IMR-90 (cell line): ENCODE measurements at regions not wholly inside any gene's neighbourhood (a gene's known extent, or its start where the extent isn't known, plus 50 kb on each side); places are given as distances from the start of the nearest gene placed in this dataset.

Experiments
- ATAC-seq: fragments of 200-7000 bp; cut with Tn5 transposase; 2 replicates; pipeline ENCODE4 v1.9.1; 2020; ENCODE audit warnings: low read depth, mild to moderate bottlenecking, moderate library complexity
- BruUV-seq: library from RNA; stranded (reverse); fragments of 400-500 nt; replicated peaks from 2 replicates; lab custom pipeline; 2021; lab: Mats Ljungman, UMichigan
- CTCF ChIA-PET: fragments of 300-600 bp; formaldehyde crosslinking; extraction: SDS; loops from one replicate; lab custom pipeline; 2021; ENCODE audit warnings: antibody characterized with exemption; lab: Yijun Ruan, JAX
- POLR2A ChIA-PET: fragments of 300-600 bp; sonication (Branson Sonifier 250); formaldehyde crosslinking; loops from one replicate; lab custom pipeline; 2022; ENCODE audit warnings: antibody characterized with exemption; ENCODE audit not compliant: unreplicated experiment; lab: Charles Lee
- DNase-seq: peaks from one replicate; pipeline ENCODE4 v3.0.0; 2013
- H2AFZ ChIP-seq: replicated peaks from 2 replicates; pipeline ENCODE3; 2013; ENCODE audit warnings: low read length, mild to moderate bottlenecking; ENCODE audit not compliant: poor library complexity
- H2AK5ac ChIP-seq: 2 replicates; pipeline ENCODE4 v1.6.1; 2013; ENCODE audit warnings: low read depth, low read length, inconsistent platforms
- H2AK9ac ChIP-seq: replicated peaks from 2 replicates; pipeline ENCODE3; 2013; ENCODE audit warnings: mild to moderate bottlenecking, low read depth, low read length, moderate library complexity; ENCODE audit not compliant: poor library complexity
- H2BK120ac ChIP-seq: 2 replicates; pipeline ENCODE4 v1.6.1; 2013; ENCODE audit warnings: low read depth, low read length, inconsistent platforms
- H2BK15ac ChIP-seq: 3 replicates; pipeline ENCODE4 v1.6.1; 2013; ENCODE audit warnings: low read depth, low read length, inconsistent platforms
- H2BK20ac ChIP-seq: 2 replicates; pipeline ENCODE4 v1.6.1; 2013; ENCODE audit warnings: low read depth, mild to moderate bottlenecking, inconsistent platforms, low read length, moderate library complexity
- H2BK5ac ChIP-seq: 2 replicates; pipeline ENCODE4 v1.6.1; 2013; ENCODE audit warnings: mild to moderate bottlenecking, low read depth, low read length, inconsistent platforms; ENCODE audit not compliant: poor library complexity, severe bottlenecking
- H3K14ac ChIP-seq: replicated peaks from 2 replicates; pipeline ENCODE4 v1.6.1; 2013; ENCODE audit warnings: low read depth, low read length, inconsistent platforms
- H3K18ac ChIP-seq: 2 replicates; pipeline ENCODE4 v1.6.1; 2013; ENCODE audit warnings: low read depth, low read length, control low read depth
- H3K23ac ChIP-seq: 2 replicates; pipeline ENCODE4 v1.6.1; 2013; ENCODE audit warnings: low read depth, low read length, inconsistent platforms
- H3K27ac ChIP-seq: 2 replicates; pipeline ENCODE4 v1.5.1; 2013; ENCODE audit warnings: mild to moderate bottlenecking, control low read depth, low read length; ENCODE audit not compliant: insufficient read depth
- H3K27me3 ChIP-seq: 2 replicates; pipeline ENCODE4 v1.6.1; 2013; ENCODE audit warnings: low read length; ENCODE audit not compliant: control insufficient read depth, insufficient read depth
- H3K36me3 ChIP-seq: 2 replicates; pipeline ENCODE4 v1.6.1; 2013; ENCODE audit warnings: low read length, mixed read lengths; ENCODE audit not compliant: control insufficient read depth, insufficient read depth
- H3K4ac ChIP-seq: 2 replicates; pipeline ENCODE4 v1.6.1; 2013; ENCODE audit warnings: low read depth, low read length, inconsistent platforms
- H3K4me1 ChIP-seq: 2 replicates; pipeline ENCODE4 v1.6.1; 2013; ENCODE audit warnings: low read length, mixed read lengths; ENCODE audit not compliant: control insufficient read depth, insufficient read depth
- H3K4me2 ChIP-seq: 2 replicates; pipeline ENCODE4 v1.6.1; 2013; ENCODE audit warnings: low read depth, mild to moderate bottlenecking, control low read depth, low read length, moderate library complexity
- H3K4me3 ChIP-seq: 2 replicates; pipeline ENCODE4 v1.5.1; 2013; ENCODE audit warnings: low read depth, mild to moderate bottlenecking, control low read depth, low read length, moderate library complexity; ENCODE audit not compliant: insufficient read depth
- H3K56ac ChIP-seq: 2 replicates; pipeline ENCODE4 v1.6.1; 2013; ENCODE audit warnings: low read length, inconsistent platforms; ENCODE audit not compliant: insufficient read depth; ENCODE audit errors: extremely low read depth
- H3K79me1 ChIP-seq, 2 experiments: 2 replicates each; pipeline ENCODE4 v1.6.1; 2013; ENCODE audit warnings: low read length in 2 of 2, inconsistent platforms in 1 of 2, low read depth in 1 of 2
- H3K9ac ChIP-seq: 2 replicates; pipeline ENCODE4 v1.6.1; 2013; ENCODE audit warnings: low read depth, low read length, control low read depth
- H3K9me1 ChIP-seq: 2 replicates; pipeline ENCODE4 v1.6.1; 2013; ENCODE audit warnings: low read length, inconsistent platforms; ENCODE audit not compliant: insufficient read depth
- H3K9me3 ChIP-seq: 2 replicates; pipeline ENCODE4 v1.6.1; 2013; ENCODE audit warnings: low read length; ENCODE audit not compliant: control insufficient read depth, insufficient read depth
- H4K20me1 ChIP-seq: 2 replicates; pipeline ENCODE4 v1.6.1; 2013; ENCODE audit warnings: low read length, inconsistent platforms; ENCODE audit not compliant: insufficient read depth
- H4K5ac ChIP-seq: 2 replicates; pipeline ENCODE4 v1.6.1; 2013; ENCODE audit warnings: mild to moderate bottlenecking, low read depth, low read length, control low read depth
- H4K8ac ChIP-seq, 2 experiments: 2 replicates each; pipeline ENCODE4 v1.6.1; 2013; ENCODE audit warnings: low read depth in 2 of 2, low read length in 2 of 2, control low read depth in 1 of 2, inconsistent platforms in 1 of 2
- H4K91ac ChIP-seq: 2 replicates; pipeline ENCODE4 v1.6.1; 2013; ENCODE audit warnings: low read depth, low read length, inconsistent platforms; ENCODE audit not compliant: insufficient read depth
- FOS ChIP-seq: fragments of 150-350 bp; IDR thresholded peaks from 2 replicates; pipeline ENCODE4 v1.6.1; 2016; ENCODE audit warnings: low read depth, low read length
- MAZ ChIP-seq: IDR thresholded peaks from 2 replicates; pipeline ENCODE4 v1.6.1; 2012; ENCODE audit warnings: low read depth, mild to moderate bottlenecking, low read length, improper control_type of control experiment, moderate library complexity, borderline replicate concordance
- SMC3 ChIP-seq: fragments of 150-350 bp; IDR thresholded peaks from 2 replicates; pipeline ENCODE4 v1.6.1; 2016; ENCODE audit warnings: low read depth, mild to moderate bottlenecking, antibody characterized with exemption, low read length, moderate library complexity
- WGBS, 2 experiments: methylation state at CpG; one replicate each; pipeline versions ENCODE4 v1.1.5 to v1.1.7; 2013; ENCODE audit warnings: missing lambda C conversion rate in 2 of 2; ENCODE audit not compliant: insufficient read length in 1 of 2; ENCODE audit errors: extremely low coverage in 2 of 2; 5-methylcytosine and 5-hydroxymethylcytosine counted together
- dilution Hi-C: fragments of 300-500 bp; cut with HindIII; formaldehyde crosslinking; loops from one replicate; pipeline ENCODE4 v1.14.3; 2018; ENCODE audit warnings: low sequenced_read_pairs; ENCODE audit not compliant: unreplicated experiment
- in situ Hi-C: fragments of 300-500 bp; cut with MboI; formaldehyde crosslinking; loops from 3 replicates; pipeline ENCODE4 v1.14.3; 2019; ENCODE audit warnings: low sequenced_read_pairs, inconsistent platforms, mixed read lengths
- intact Hi-C: fragments of 100-400 bp; cut with micrococcal nuclease; formaldehyde crosslinking; loops from 2 replicates; pipeline ENCODE4 v1.10.0; 2022
- TF ChIP-seq, protein P1 (sequence below): fragments of 150-350 bp; IDR thresholded peaks from 2 replicates; pipeline ENCODE4 v1.6.1; 2016; ENCODE audit warnings: low read depth, mild to moderate bottlenecking, low read length, moderate library complexity, borderline replicate concordance

DNA sequence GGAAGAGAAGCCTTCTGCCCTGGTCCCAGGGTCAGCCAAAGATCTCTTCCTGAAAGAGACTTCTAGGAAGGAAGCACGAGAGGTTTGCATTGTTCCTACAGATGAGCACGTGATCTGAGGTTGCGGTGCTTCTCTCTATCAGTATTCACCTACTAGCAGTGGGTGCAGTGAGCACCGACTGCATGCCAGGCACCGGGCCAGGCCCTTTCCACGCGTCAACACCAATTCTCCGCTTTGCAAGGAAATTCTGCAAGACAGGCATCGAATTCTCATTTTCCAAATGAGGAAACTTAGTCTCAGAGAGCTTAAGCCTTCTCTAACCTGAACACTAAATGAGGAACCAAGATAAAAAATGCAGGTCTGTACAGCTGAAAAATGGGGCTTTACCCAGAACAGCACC lies 151.5 kb upstream of the MYCN start:
- Histone ChIP-seq H3K14ac (no peak overlapping the region), H3K18ac (no peak overlapping the region), H2BK120ac (no peak overlapping the region), H2AK9ac (no peak overlapping the region), H2BK15ac (no peak overlapping the region), H3K27me3 (no peaks in the 10 kb centered on the region), H4K91ac (no peak overlapping the region), H3K4me1 (no peaks in the 10 kb centered on the region), H3K4me2 (no peak overlapping the region), H3K4me3 (no peak overlapping the region), H2BK20ac (no peak overlapping the region), H3K23ac (no peak overlapping the region), H4K20me1 (no peaks in the 10 kb centered on the region), H3K56ac (no peak overlapping the region), H3K9ac (no peak overlapping the region), H3K27ac (no peak overlapping the region), H2BK5ac (no peak overlapping the region), H3K9me1 (no peaks in the 10 kb centered on the region), H3K4ac (no peak overlapping the region), H4K5ac (no peak overlapping the region), H2AFZ (no peak overlapping the region), H3K9me3 (peaks cover 34% of the 10 kb centered on the region), H4K8ac (no peak overlapping the region), H2AK5ac (no peak overlapping the region), H3K36me3 (no peaks in the 10 kb centered on the region), H3K79me1 (no peaks in the 10 kb centered on the region)
- intact Hi-C loops (no loop called here), in situ Hi-C loops (no loop called here), dilution Hi-C loops (no loop called here)
- no peak for DNase-seq
- CTCF ChIA-PET = no interaction called here
- ATAC-seq = no peak
- no peak for TF ChIP-seq FOS
- TF ChIP-seq, protein P1, sequence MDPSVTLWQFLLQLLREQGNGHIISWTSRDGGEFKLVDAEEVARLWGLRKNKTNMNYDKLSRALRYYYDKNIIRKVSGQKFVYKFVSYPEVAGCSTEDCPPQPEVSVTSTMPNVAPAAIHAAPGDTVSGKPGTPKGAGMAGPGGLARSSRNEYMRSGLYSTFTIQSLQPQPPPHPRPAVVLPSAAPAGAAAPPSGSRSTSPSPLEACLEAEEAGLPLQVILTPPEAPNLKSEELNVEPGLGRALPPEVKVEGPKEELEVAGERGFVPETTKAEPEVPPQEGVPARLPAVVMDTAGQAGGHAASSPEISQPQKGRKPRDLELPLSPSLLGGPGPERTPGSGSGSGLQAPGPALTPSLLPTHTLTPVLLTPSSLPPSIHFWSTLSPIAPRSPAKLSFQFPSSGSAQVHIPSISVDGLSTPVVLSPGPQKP = no peak
- TF ChIP-seq MAZ = no peak
- no peak for TF ChIP-seq SMC3
- POLR2A ChIA-PET = no interaction called here
- no TSS peak for BruUV-seq
- WGBS, 2 experiments = 85% methylated on average over 6 of the region's 9 CpGs; no CpG with 5 or more reads in 1 of the 2 experiments
